Neural crest cell (in vitro differentiated cells): ENCODE measurements at regions not wholly inside any gene's neighbourhood (a gene's known extent, or its start where the extent isn't known, plus 50 kb on each side); places are given as distances from the start of the nearest gene placed in this dataset.

ENCODE experiments used
- DNase-seq: peaks from one replicate; pipeline ENCODE4 v3.0.0; 2021; ENCODE audit warnings: low read depth, mixed read lengths, low spot score
- H3K27ac Mint-ChIP-seq: one replicate; pipeline ENCODE4 v1.8.0; 2021; ENCODE audit warnings: mild to moderate bottlenecking, mixed read lengths; ENCODE audit not compliant: unreplicated experiment
- H3K27me3 Mint-ChIP-seq: 2 replicates; pipeline ENCODE4 v1.8.0; 2021; ENCODE audit warnings: low read depth, mild to moderate bottlenecking, mixed read lengths
- H3K36me3 Mint-ChIP-seq: 2 replicates; pipeline ENCODE4 v1.8.0; 2021; ENCODE audit warnings: low read depth, mild to moderate bottlenecking, mixed read lengths
- H3K4me1 Mint-ChIP-seq: 2 replicates; pipeline ENCODE4 v1.8.0; 2021; ENCODE audit warnings: mixed read lengths
- H3K4me3 Mint-ChIP-seq: one replicate; pipeline ENCODE4 v1.8.0; 2021; ENCODE audit warnings: mild to moderate bottlenecking, mixed read lengths
- H3K9me3 Mint-ChIP-seq: 2 replicates; pipeline ENCODE4 v1.8.0; 2021; ENCODE audit warnings: mixed read lengths
- TF ChIP-seq, protein P1 (sequence below): fragments of 200-600 bp; sonication (generic); conservative IDR thresholded peaks from 2 replicates; pipeline ENCODE4 v1.5.0; 2021; ENCODE audit warnings: antibody characterized with exemption, mild to moderate bottlenecking

DNA sequence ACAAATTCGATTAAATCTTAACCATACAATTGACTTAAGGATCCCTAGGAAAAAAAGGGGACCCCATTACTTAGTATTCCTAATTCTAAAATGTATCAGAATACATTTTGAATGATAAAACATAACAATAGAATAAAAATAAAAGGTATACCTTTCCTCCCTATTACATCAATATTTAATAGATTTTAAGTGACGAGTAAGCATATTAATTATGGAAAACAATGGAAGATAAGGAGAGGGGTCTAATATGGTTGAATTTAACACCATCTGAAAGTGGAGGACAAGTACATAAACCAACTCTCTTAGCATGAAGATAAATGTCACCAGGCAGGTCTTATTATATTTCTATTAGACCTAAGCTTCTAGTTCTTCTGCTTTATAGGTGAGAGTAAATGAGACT lies 232.1 kb downstream of the HAO1 start:
- no peak overlapping the region for H3K4me3 Mint-ChIP-seq
- no peaks in the 10 kb centered on the region for H3K4me1 Mint-ChIP-seq
- TF ChIP-seq, protein P1, sequence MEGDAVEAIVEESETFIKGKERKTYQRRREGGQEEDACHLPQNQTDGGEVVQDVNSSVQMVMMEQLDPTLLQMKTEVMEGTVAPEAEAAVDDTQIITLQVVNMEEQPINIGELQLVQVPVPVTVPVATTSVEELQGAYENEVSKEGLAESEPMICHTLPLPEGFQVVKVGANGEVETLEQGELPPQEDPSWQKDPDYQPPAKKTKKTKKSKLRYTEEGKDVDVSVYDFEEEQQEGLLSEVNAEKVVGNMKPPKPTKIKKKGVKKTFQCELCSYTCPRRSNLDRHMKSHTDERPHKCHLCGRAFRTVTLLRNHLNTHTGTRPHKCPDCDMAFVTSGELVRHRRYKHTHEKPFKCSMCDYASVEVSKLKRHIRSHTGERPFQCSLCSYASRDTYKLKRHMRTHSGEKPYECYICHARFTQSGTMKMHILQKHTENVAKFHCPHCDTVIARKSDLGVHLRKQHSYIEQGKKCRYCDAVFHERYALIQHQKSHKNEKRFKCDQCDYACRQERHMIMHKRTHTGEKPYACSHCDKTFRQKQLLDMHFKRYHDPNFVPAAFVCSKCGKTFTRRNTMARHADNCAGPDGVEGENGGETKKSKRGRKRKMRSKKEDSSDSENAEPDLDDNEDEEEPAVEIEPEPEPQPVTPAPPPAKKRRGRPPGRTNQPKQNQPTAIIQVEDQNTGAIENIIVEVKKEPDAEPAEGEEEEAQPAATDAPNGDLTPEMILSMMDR: no peak
- no peaks in the 10 kb centered on the region for H3K9me3 Mint-ChIP-seq
- DNase-seq: no peak
- H3K27ac Mint-ChIP-seq: no peak overlapping the region
- peaks cover 3% of the 10 kb centered on the region for H3K27me3 Mint-ChIP-seq
- H3K36me3 Mint-ChIP-seq: no peaks in the 10 kb centered on the region

DNA sequence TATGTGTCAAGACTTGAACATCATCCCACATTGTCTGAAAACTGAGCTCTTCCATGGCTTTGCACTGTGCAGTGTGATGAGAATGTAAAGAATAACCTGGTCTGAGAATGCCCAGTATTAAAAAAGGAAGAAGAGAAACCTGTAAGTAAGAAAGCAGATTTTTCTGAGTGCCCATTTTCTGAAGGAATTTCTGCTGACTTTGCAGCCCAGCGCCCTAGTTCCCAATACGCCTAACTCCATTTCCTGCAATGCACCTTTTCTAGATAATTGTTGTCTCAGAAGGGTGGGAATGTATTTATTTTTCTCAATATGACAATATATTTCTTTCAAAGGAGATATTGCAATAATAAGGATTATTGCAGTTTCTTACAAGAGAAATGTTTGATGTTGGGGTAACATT lies 231.5 kb downstream of the HAO1 start:
- no peaks in the 10 kb centered on the region for H3K9me3 Mint-ChIP-seq
- H3K4me1 Mint-ChIP-seq: no peaks in the 10 kb centered on the region
- H3K27me3 Mint-ChIP-seq: no peaks in the 10 kb centered on the region
- no peak for DNase-seq
- TF ChIP-seq, protein P1: no peak
- no peak overlapping the region for H3K27ac Mint-ChIP-seq
- no peaks in the 10 kb centered on the region for H3K36me3 Mint-ChIP-seq
- no peak overlapping the region for H3K4me3 Mint-ChIP-seq

DNA sequence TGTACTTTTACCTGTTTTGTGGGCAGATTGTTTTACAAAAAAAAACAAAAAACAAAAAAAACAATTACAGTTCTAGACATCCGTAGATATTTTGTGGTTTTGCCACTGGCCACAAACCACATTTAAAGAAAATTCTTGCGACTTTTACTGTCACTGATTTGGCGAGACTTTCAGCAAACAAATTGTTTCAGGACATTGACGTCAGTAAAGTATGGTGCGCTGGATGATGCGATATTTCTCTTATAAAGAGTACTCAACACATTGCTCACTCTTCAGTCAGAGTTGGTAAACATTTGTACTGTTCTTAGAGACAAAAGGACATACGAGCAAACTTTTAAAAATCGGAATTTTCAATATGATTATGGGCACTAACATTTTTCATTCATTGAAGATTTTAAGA lies 229.8 kb downstream of the HAO1 start:
- no peak overlapping the region for H3K4me3 Mint-ChIP-seq
- H3K27ac Mint-ChIP-seq: no peak overlapping the region
- no peaks in the 10 kb centered on the region for H3K36me3 Mint-ChIP-seq
- H3K9me3 Mint-ChIP-seq: no peaks in the 10 kb centered on the region
- DNase-seq: no peak
- no peaks in the 10 kb centered on the region for H3K27me3 Mint-ChIP-seq
- TF ChIP-seq, protein P1: no peak
- no peaks in the 10 kb centered on the region for H3K4me1 Mint-ChIP-seq

DNA sequence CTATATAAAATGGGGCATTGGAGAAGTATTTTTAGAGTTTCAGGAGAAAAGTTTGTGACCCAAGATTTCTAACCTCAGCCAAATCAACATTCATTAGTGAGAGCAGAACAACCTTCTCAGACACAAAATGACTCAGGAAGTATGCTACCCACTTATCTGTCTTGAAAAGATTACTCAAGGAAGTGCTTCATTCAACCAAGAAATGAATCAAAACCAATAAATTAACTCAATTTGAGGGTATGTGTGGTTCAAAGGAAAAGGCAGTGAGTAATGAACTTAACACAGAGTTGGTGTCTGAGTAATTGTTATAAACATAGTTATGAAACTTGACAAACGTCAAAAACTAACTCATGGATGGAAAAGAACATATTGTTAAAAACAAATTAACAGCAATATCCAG lies 227.6 kb downstream of the HAO1 start:
- H3K4me1 Mint-ChIP-seq: peaks cover 6% of the 10 kb centered on the region
- H3K36me3 Mint-ChIP-seq: no peaks in the 10 kb centered on the region
- TF ChIP-seq, protein P1: no peak
- no peak overlapping the region for H3K4me3 Mint-ChIP-seq
- H3K27me3 Mint-ChIP-seq: no peaks in the 10 kb centered on the region
- DNase-seq: no peak
- no peaks in the 10 kb centered on the region for H3K9me3 Mint-ChIP-seq
- no peak overlapping the region for H3K27ac Mint-ChIP-seq

DNA sequence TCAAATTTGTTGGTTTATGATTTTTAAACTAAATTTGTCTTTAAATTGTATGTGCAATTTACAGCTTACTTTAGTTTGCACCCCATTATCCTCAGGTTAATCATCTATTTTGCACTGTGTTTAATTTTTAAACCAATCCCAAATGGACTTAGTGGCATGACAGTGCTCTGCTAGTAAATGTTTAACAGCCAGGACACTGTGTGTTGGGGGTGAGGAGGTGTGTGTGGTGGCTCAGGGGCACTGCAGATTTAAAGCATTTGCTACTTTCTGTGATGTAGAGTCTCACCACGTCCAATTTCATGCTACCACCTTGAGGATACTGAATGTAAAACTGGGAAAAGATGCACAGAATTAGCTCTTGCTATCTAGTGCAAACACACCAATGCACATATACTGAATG lies 225.7 kb downstream of the HAO1 start:
- H3K4me1 Mint-ChIP-seq: peaks cover 6% of the 10 kb centered on the region
- H3K4me3 Mint-ChIP-seq: no peak overlapping the region
- no peaks in the 10 kb centered on the region for H3K27me3 Mint-ChIP-seq
- DNase-seq: no peak
- no peaks in the 10 kb centered on the region for H3K9me3 Mint-ChIP-seq
- H3K27ac Mint-ChIP-seq: no peak overlapping the region
- TF ChIP-seq, protein P1: no peak
- H3K36me3 Mint-ChIP-seq: no peaks in the 10 kb centered on the region
